Keratinocyte (primary cell): ENCODE measurements at regions not wholly inside any gene's neighbourhood (a gene's known extent, or its start where the extent isn't known, plus 50 kb on each side); places are given as distances from the start of the nearest gene placed in this dataset.

Experiments
- DNase-seq: peaks from one replicate; pipeline ENCODE4 v3.0.0-alpha.2; 2011; ENCODE audit warnings: low read depth, missing footprints, low spot score
- FAIRE-seq: peaks from 2 replicates; lab custom pipeline; 2011; peaks lifted over from hg19 to GRCh38; lab: Jason Lieb, UNC
- H2AFZ ChIP-seq: 2 replicates; pipeline ENCODE4 v1.6.0; 2012; ENCODE audit warnings: low read length, control low read depth, inconsistent platforms; ENCODE audit not compliant: control insufficient read depth
- H3K27ac ChIP-seq: 2 replicates; pipeline ENCODE4 v1.5.1; 2011; ENCODE audit warnings: low read length; ENCODE audit not compliant: control insufficient read depth, insufficient read depth
- H3K27me3 ChIP-seq: 3 replicates; pipeline ENCODE4 v1.6.0; 2011; ENCODE audit warnings: low read length; ENCODE audit not compliant: control insufficient read depth, insufficient read depth; ENCODE audit errors: extremely low read depth
- H3K36me3 ChIP-seq, 2 experiments: 2 replicates in 1 of 2; 3 replicates in 1 of 2; pipeline ENCODE4 v1.5.1; 2011; ENCODE audit warnings: low read length in 2 of 2, mild to moderate bottlenecking in 1 of 2; ENCODE audit not compliant: control insufficient read depth in 2 of 2, insufficient read depth in 2 of 2; ENCODE audit errors: extremely low read depth in 1 of 2
- H3K4me1 ChIP-seq: 3 replicates; pipeline ENCODE4 v1.5.1; 2011; ENCODE audit warnings: low read length; ENCODE audit not compliant: control insufficient read depth, insufficient read depth; ENCODE audit errors: extremely low read depth
- H3K4me2 ChIP-seq: 3 replicates; pipeline ENCODE4 v1.6.0; 2011; ENCODE audit warnings: low read depth, low read length; ENCODE audit not compliant: control insufficient read depth, insufficient read depth; ENCODE audit errors: extremely low read depth
- H3K4me3 ChIP-seq, 3 experiments: fragments of 200-600 bp in 1 of 3; sonication (generic) in 1 of 3; 2 replicates in 2 of 3; 3 replicates in 1 of 3; pipeline ENCODE4 v1.5.1; 2011 to 2016; ENCODE audit warnings: low read length in 3 of 3, mild to moderate bottlenecking in 3 of 3, control low read depth in 2 of 3, inconsistent platforms in 1 of 3, low read depth in 1 of 3, mixed read lengths in 1 of 3, mixed run types in 1 of 3, moderate library complexity in 1 of 3; ENCODE audit not compliant: control insufficient read depth in 2 of 3, insufficient read depth in 2 of 3; ENCODE audit errors: extremely low read depth in 1 of 3
- H3K79me2 ChIP-seq: 2 replicates; pipeline ENCODE4 v1.6.0; 2012; ENCODE audit warnings: low read length; ENCODE audit not compliant: control insufficient read depth, insufficient read depth
- H3K9ac ChIP-seq: 3 replicates; pipeline ENCODE4 v1.6.0; 2011; ENCODE audit warnings: low read length; ENCODE audit not compliant: control insufficient read depth, insufficient read depth; ENCODE audit errors: extremely low read depth
- H3K9me1 ChIP-seq: 3 replicates; pipeline ENCODE4 v1.6.0; 2011; ENCODE audit warnings: low read length; ENCODE audit not compliant: control insufficient read depth, insufficient read depth; ENCODE audit errors: extremely low read depth
- H3K9me3 ChIP-seq: 2 replicates; pipeline ENCODE4 v1.5.1; 2012; ENCODE audit warnings: low read depth, low read length; ENCODE audit not compliant: control insufficient read depth
- H4K20me1 ChIP-seq: 3 replicates; pipeline ENCODE4 v1.6.0; 2011; ENCODE audit warnings: low read length; ENCODE audit not compliant: control insufficient read depth, insufficient read depth; ENCODE audit errors: extremely low read depth
- EZH2 ChIP-seq: IDR thresholded peaks from one replicate; pipeline ENCODE4 v1.6.1; 2012; ENCODE audit warnings: inconsistent platforms, mild to moderate bottlenecking, low read length, moderate library complexity
- dilution Hi-C: fragments of 300-500 bp; cut with MboI; formaldehyde crosslinking; loops from one replicate; pipeline ENCODE4 v1.7.0; 2020; ENCODE audit warnings: low sequenced_read_pairs; ENCODE audit not compliant: extremely low pct_ligation_motif_present
- TF ChIP-seq, protein P1 (sequence below), 3 experiments: IDR thresholded peaks in 1 of 3; conservative IDR thresholded peaks in 1 of 3; optimal IDR thresholded peaks in 1 of 3; 2 replicates in 2 of 3; 3 replicates in 1 of 3; pipeline versions ENCODE3 to v1.5.1; 2011; ENCODE audit warnings: low read length in 3 of 3, mild to moderate bottlenecking in 3 of 3, moderate library complexity in 2 of 3, control low read depth in 1 of 3, inconsistent platforms in 1 of 3; ENCODE audit not compliant: insufficient read depth in 2 of 3; ENCODE audit errors: extremely low read depth in 1 of 3

DNA sequence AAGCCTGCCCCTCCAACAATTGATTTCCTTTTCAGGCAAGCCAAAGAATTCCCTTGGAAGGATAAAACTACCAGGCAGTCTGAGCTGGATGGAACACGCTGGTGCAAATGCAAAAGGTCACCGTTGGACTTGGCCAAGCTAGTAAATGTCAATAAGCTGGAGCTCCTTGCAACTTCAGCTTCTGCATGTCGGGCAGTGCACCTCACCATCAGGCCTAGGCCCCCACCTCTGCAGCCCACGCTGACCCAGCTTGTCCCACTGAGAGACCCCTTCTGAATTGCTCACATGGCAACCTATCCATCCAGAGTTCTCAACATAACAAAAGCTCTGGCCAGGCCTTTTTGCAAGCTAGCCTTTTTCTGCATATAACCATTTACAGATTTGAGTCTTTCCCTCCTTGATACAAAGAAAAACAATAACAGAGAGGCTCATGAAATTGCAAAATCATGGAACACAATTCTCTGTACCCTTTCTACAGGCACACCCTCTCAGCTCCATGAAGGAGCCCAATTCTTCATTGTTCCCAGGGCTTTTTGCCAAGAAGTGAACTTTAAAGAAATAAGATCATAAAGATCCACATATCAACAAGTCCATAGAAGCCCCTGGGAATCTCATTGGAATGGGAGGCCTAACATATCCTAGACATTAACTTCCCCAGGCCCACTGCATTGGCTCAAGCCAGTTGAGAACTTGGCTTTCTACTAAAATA lies 123.9 kb upstream of the SLIT3 start:
- Histone ChIP-seq H3K27me3 (no peaks in the 10 kb centered on the region), H3K9me1 (no peaks in the 10 kb centered on the region), H3K27ac (no peak overlapping the region), H3K36me3 (no peaks in the 10 kb centered on the region), H3K4me1 (no peaks in the 10 kb centered on the region), H2AFZ (no peak overlapping the region), H3K79me2 (no peaks in the 10 kb centered on the region), H3K9ac (no peak overlapping the region), H4K20me1 (no peaks in the 10 kb centered on the region), H3K9me3 (no peaks in the 10 kb centered on the region), H3K4me2 (no peak overlapping the region), H3K4me3 (no peak overlapping the region)
- no peak for TF ChIP-seq EZH2
- TF ChIP-seq, protein P1, sequence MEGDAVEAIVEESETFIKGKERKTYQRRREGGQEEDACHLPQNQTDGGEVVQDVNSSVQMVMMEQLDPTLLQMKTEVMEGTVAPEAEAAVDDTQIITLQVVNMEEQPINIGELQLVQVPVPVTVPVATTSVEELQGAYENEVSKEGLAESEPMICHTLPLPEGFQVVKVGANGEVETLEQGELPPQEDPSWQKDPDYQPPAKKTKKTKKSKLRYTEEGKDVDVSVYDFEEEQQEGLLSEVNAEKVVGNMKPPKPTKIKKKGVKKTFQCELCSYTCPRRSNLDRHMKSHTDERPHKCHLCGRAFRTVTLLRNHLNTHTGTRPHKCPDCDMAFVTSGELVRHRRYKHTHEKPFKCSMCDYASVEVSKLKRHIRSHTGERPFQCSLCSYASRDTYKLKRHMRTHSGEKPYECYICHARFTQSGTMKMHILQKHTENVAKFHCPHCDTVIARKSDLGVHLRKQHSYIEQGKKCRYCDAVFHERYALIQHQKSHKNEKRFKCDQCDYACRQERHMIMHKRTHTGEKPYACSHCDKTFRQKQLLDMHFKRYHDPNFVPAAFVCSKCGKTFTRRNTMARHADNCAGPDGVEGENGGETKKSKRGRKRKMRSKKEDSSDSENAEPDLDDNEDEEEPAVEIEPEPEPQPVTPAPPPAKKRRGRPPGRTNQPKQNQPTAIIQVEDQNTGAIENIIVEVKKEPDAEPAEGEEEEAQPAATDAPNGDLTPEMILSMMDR (optimal IDR thresholded peaks at IDR 0.05 in 1 of 3, IDR thresholded peaks at IDR 0.05 in 1 of 3, conservative IDR thresholded peaks at IDR 0.05 in 1 of 3; ENCODE audit: extremely low read depth in 1 of 3, insufficient read depth in 2 of 3, low read length in 3 of 3): no peak
- dilution Hi-C loops: no loop called here
- DNase-seq (no peak), FAIRE-seq (no peak)

DNA sequence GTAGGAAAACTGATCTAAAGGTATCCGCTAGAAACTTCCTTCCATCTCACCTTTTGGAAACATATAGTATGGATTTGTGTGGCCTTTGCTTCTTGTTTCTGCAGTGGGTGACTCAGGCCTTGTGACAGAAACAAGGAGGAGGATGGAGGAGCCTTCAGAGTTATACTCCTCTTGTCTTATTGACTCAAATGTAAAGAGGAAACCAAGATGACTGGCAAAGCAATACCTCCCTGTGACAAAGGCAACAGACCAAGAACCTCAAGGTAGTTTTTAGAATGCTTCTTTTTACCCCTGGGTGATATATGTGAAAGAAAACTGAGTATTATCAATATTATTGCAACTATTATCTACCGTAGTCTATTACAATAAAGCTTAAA lies 123.3 kb upstream of the SLIT3 start:
- H2AFZ ChIP-seq: no peak overlapping the region
- no peak overlapping the region for H3K4me2 ChIP-seq
- no peak overlapping the region for H3K9ac ChIP-seq
- H3K27me3 ChIP-seq: no peaks in the 10 kb centered on the region
- H3K9me1 ChIP-seq: no peaks in the 10 kb centered on the region
- dilution Hi-C loops: no loop called here
- no peaks in the 10 kb centered on the region for H3K9me3 ChIP-seq
- no peak for FAIRE-seq
- no peak for DNase-seq
- H3K79me2 ChIP-seq: no peaks in the 10 kb centered on the region
- TF ChIP-seq, protein P1 (optimal IDR thresholded peaks at IDR 0.05 in 1 of 3, IDR thresholded peaks at IDR 0.05 in 1 of 3, conservative IDR thresholded peaks at IDR 0.05 in 1 of 3; ENCODE audit: extremely low read depth in 1 of 3, insufficient read depth in 2 of 3, low read length in 3 of 3): no peak
- TF ChIP-seq EZH2: no peak
- H3K27ac ChIP-seq: no peak overlapping the region
- no peaks in the 10 kb centered on the region for H3K36me3 ChIP-seq
- H3K4me1 ChIP-seq: no peaks in the 10 kb centered on the region
- no peak overlapping the region for H3K4me3 ChIP-seq
- H4K20me1 ChIP-seq: no peaks in the 10 kb centered on the region
